CD14-positive monocyte (primary cell): ENCODE measurements at regions not wholly inside any gene's neighbourhood (a gene's known extent, or its start where the extent isn't known, plus 50 kb on each side); places are given as distances from the start of the nearest gene placed in this dataset.

Source experiments
- DNase-seq, 3 donors: peaks; one replicate each; pipeline ENCODE4 v3.0.0-alpha.2; 2011 to 2022
- H2AFZ ChIP-seq: 2 replicates; pipeline ENCODE4 v1.6.0; 2012; ENCODE audit warnings: mild to moderate bottlenecking, low read depth, low read length, inconsistent platforms; ENCODE audit not compliant: insufficient read depth, poor library complexity, severe bottlenecking
- H3K27ac ChIP-seq, 2 donors: 1 replicate in 1 of 2; 2 replicates in 1 of 2; pipeline ENCODE4 v1.5.1; 2012 to 2013; ENCODE audit warnings: low read length in 2 of 2, control low read depth in 1 of 2, inconsistent platforms in 1 of 2, low read depth in 1 of 2, mild to moderate bottlenecking in 1 of 2
- H3K27me3 ChIP-seq, 2 donors: one replicate each; pipeline versions ENCODE4 v1.6.0 to v1.6.1; 2011 to 2013; ENCODE audit warnings: low read length in 2 of 2; ENCODE audit not compliant: control insufficient read depth in 2 of 2, insufficient read depth in 2 of 2
- H3K36me3 ChIP-seq, 2 donors: replicated peaks in 1 of 2; 1 replicate in 1 of 2; 2 replicates in 1 of 2; pipeline versions ENCODE4 v1.5.1 to v1.6.1; 2012 to 2013; ENCODE audit warnings: low read length in 2 of 2, control low read depth in 1 of 2, inconsistent platforms in 1 of 2, mild to moderate bottlenecking in 1 of 2; ENCODE audit not compliant: insufficient read depth in 2 of 2, control insufficient read depth in 1 of 2
- H3K4me1 ChIP-seq, 2 donors: 1 replicate in 1 of 2; 2 replicates in 1 of 2; pipeline versions ENCODE4 v1.5.1 to v1.6.1; 2012 to 2013; ENCODE audit warnings: low read length in 2 of 2, control low read depth in 1 of 2, inconsistent platforms in 1 of 2, mild to moderate bottlenecking in 1 of 2, moderate library complexity in 1 of 2; ENCODE audit not compliant: insufficient read depth in 2 of 2, control insufficient read depth in 1 of 2
- H3K4me2 ChIP-seq: replicated peaks from 2 replicates; pipeline ENCODE3; 2012; ENCODE audit warnings: low read length, moderate library complexity, mild to moderate bottlenecking; ENCODE audit not compliant: poor library complexity, severe bottlenecking; ENCODE audit errors: extremely low read depth
- H3K4me3 ChIP-seq, 3 experiments: fragments of 200-600 bp in 1 of 3; sonication (generic) in 1 of 3; replicated peaks in 1 of 3; 1 replicate in 2 of 3; 2 replicates in 1 of 3; pipeline ENCODE4 v1.5.1; 2011 to 2013; ENCODE audit warnings: low read length in 3 of 3, mild to moderate bottlenecking in 3 of 3, control low read depth in 2 of 3, low read depth in 2 of 3, inconsistent platforms in 1 of 3, moderate library complexity in 1 of 3
- H3K79me2 ChIP-seq: 2 replicates; pipeline ENCODE4 v1.6.0; 2012; ENCODE audit warnings: mild to moderate bottlenecking, control low read depth, inconsistent platforms, low read length, moderate library complexity; ENCODE audit not compliant: insufficient read depth
- H3K9ac ChIP-seq: 2 replicates; pipeline ENCODE4 v1.6.0; 2017; ENCODE audit warnings: low read length, mild to moderate bottlenecking; ENCODE audit not compliant: insufficient read depth, poor library complexity, severe bottlenecking
- H3K9me3 ChIP-seq, 2 donors: replicated peaks in 1 of 2; 1 replicate in 1 of 2; 2 replicates in 1 of 2; pipeline versions ENCODE4 v1.5.1 to v1.6.1; 2012 to 2013; ENCODE audit warnings: low read length in 2 of 2, control low read depth in 1 of 2; ENCODE audit not compliant: control insufficient read depth in 1 of 2, insufficient read depth in 1 of 2
- H4K20me1 ChIP-seq: 2 replicates; pipeline ENCODE4 v1.6.0; 2012; ENCODE audit warnings: mild to moderate bottlenecking, low read length, control low read depth, moderate library complexity; ENCODE audit not compliant: insufficient read depth
- H3K27ac Mint-ChIP-seq, 7 donors: one replicate each; pipeline ENCODE4 v1.8.0; 2020; ENCODE audit warnings: mild to moderate bottlenecking in 7 of 7, mixed read lengths in 7 of 7, moderate library complexity in 6 of 7, inconsistent platforms in 2 of 7
- H3K27me3 Mint-ChIP-seq, 3 donors: one replicate each; pipeline ENCODE4 v1.8.0; 2021 to 2022; ENCODE audit warnings: low read depth in 3 of 3, mild to moderate bottlenecking in 3 of 3, mixed read lengths in 3 of 3, moderate library complexity in 3 of 3, inconsistent platforms in 1 of 3
- H3K36me3 Mint-ChIP-seq, 2 donors: one replicate each; pipeline ENCODE4 v1.8.0; 2020; ENCODE audit warnings: mixed read lengths in 2 of 2, inconsistent platforms in 1 of 2, mild to moderate bottlenecking in 1 of 2
- H3K4me1 Mint-ChIP-seq: one replicate; pipeline ENCODE4 v1.8.0; 2020; ENCODE audit warnings: mild to moderate bottlenecking, mixed read lengths
- H3K4me3 Mint-ChIP-seq, 2 donors: one replicate each; pipeline ENCODE4 v1.8.0; 2020; ENCODE audit warnings: mild to moderate bottlenecking in 2 of 2, mixed read lengths in 2 of 2, moderate library complexity in 1 of 2
- H3K9me3 Mint-ChIP-seq, 7 donors: one replicate each; pipeline ENCODE4 v1.8.0; 2020 to 2022; ENCODE audit warnings: mixed read lengths in 7 of 7, mild to moderate bottlenecking in 6 of 7, moderate library complexity in 6 of 7, inconsistent platforms in 2 of 7
- WGBS: methylation state at CpG from one replicate; pipeline ENCODE4 v1.1.5; 2013; ENCODE audit warnings: missing lambda C conversion rate; ENCODE audit not compliant: insufficient coverage; 5-methylcytosine and 5-hydroxymethylcytosine counted together
- intact Hi-C, 2 donors: fragments of 100-400 bp; cut with micrococcal nuclease; formaldehyde crosslinking; loops; one replicate each; pipeline versions ENCODE4 v1.15.0 to v1.15.1; 2023
- TF ChIP-seq, protein P1 (sequence below): fragments of 200-600 bp; IDR thresholded peaks from one replicate; pipeline ENCODE4 v1.8.0; 2022; ENCODE audit warnings: antibody characterized with exemption, mild to moderate bottlenecking

DNA sequence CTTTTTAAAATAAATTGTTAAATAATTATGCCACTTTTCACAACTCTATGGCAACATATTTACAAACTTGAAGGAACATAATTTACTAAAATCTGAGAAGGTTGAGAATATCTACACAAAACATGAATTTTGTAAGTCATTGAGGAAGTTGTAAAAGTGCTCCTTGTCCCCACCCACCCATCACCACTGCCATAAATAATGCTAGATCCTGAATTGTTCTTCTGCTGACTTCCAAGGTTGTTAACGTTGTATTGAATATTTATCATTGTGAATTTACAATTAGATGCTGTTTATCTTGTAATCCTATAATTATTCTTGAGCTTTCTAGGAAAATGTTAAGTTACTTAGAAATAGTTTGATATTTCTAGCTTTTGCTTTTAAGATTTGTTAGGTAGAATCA lies 908.0 kb upstream of the COX7C start:
- Histone ChIP-seq H3K27ac (no peak overlapping the region), H2AFZ (no peak overlapping the region), H3K4me1 (no peaks in the 10 kb centered on the region), H3K4me3 (no peak overlapping the region), H3K4me2 (no peak overlapping the region), H4K20me1 (no peaks in the 10 kb centered on the region), H3K79me2 (no peaks in the 10 kb centered on the region), H3K27me3 (no peaks in the 10 kb centered on the region), H3K9ac (no peak overlapping the region), H3K36me3 (no peaks in the 10 kb centered on the region), H3K9me3 (no peaks in the 10 kb centered on the region)
- no peaks in the 10 kb centered on the region for H3K4me1 Mint-ChIP-seq
- peaks cover 0 to 3% (median 0%) of the 10 kb centered on the region in 7 donors for H3K9me3 Mint-ChIP-seq
- no peak overlapping the region for H3K27ac Mint-ChIP-seq
- H3K27me3 Mint-ChIP-seq = no peaks in the 10 kb centered on the region
- no CpG with 5 or more reads among the region's 1 CpG for whole genome bisulfite sequencing
- intact Hi-C loops = no loop called here
- H3K4me3 Mint-ChIP-seq = no peak overlapping the region
- TF ChIP-seq, protein P1, sequence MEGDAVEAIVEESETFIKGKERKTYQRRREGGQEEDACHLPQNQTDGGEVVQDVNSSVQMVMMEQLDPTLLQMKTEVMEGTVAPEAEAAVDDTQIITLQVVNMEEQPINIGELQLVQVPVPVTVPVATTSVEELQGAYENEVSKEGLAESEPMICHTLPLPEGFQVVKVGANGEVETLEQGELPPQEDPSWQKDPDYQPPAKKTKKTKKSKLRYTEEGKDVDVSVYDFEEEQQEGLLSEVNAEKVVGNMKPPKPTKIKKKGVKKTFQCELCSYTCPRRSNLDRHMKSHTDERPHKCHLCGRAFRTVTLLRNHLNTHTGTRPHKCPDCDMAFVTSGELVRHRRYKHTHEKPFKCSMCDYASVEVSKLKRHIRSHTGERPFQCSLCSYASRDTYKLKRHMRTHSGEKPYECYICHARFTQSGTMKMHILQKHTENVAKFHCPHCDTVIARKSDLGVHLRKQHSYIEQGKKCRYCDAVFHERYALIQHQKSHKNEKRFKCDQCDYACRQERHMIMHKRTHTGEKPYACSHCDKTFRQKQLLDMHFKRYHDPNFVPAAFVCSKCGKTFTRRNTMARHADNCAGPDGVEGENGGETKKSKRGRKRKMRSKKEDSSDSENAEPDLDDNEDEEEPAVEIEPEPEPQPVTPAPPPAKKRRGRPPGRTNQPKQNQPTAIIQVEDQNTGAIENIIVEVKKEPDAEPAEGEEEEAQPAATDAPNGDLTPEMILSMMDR = no peak
- no peaks in the 10 kb centered on the region for H3K36me3 Mint-ChIP-seq
- DNase-seq = no peak

- H3K36me3 ChIP-seq = no peaks in the 10 kb centered on the region
- Mint-ChIP-seq H3K4me1 (no peaks in the 10 kb centered on the region), H3K4me3 (no peak overlapping the region), H3K36me3 (no peaks in the 10 kb centered on the region), H3K27ac (no peak overlapping the region), H3K27me3 (no peaks in the 10 kb centered on the region), H3K9me3 (peaks cover 0 to 10% (median 3%) of the 10 kb centered on the region in 7 donors)
- H3K4me1 ChIP-seq = no peaks in the 10 kb centered on the region
- no peaks in the 10 kb centered on the region for H4K20me1 ChIP-seq
- intact Hi-C loops = no loop called here
- H3K9me3 ChIP-seq = peaks cover under 1 to 7% of the 10 kb centered on the region in 2 donors
- TF ChIP-seq, protein P1 = no peak
- H3K79me2 ChIP-seq = no peaks in the 10 kb centered on the region
- 81% methylated on average over 6 of the region's 8 CpGs for WGBS
- H3K27me3 ChIP-seq = no peaks in the 10 kb centered on the region
- H3K4me3 ChIP-seq = no peak overlapping the region
- no peak overlapping the region for H2AFZ ChIP-seq
- no peak overlapping the region for H3K9ac ChIP-seq
- H3K27ac ChIP-seq = no peak overlapping the region
- H3K4me2 ChIP-seq = no peak overlapping the region
- DNase-seq = no peak
Measured at GRCh38 chr5:85716344-85717202, 901.2 kb upstream of the COX7C start.
